ENCODE measurements at regions not wholly inside any gene's neighbourhood (a gene's known extent, or its start where the extent isn't known, plus 50 kb on each side); places are given as distances from the start of the nearest gene placed in this dataset.

DNA sequence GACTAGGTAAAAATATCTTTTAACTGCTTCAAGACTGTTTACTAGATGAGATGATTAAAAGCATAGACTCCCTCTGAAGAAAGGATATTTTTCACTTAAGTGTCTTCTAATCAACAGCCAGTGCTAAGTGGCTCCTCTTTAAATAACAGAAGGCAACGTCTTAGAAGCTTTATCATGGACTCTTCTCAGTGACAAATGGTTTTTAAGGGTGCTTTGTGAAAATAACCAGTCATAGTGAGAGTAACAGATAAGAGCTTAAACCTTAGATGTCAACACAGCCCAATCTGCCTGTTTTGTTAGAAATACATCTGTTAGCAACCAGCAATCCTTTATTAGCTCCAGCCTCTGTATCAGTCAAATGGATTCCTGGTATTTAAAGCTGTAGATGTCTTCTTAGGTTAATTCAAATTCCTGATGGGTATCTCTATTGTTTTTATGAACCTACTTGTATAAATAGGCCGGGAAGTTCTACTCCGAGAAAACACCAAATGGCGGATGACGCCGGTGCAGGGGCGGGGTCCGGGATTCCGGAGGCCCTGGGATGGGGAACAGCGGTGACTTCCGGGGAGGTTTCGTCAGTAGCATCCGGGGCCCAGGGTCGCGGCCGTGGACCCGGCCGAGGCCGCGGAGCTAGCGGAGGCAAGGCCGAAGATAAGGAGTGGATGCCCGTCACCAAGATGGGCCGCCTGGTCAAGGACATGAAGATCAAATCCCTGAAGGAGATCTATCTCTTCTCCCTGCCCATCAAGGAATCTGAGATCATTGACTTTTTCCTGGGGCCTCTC, 285.4 kb downstream of the GPR37 start:
- TF ChIP-seq, protein P1, sequence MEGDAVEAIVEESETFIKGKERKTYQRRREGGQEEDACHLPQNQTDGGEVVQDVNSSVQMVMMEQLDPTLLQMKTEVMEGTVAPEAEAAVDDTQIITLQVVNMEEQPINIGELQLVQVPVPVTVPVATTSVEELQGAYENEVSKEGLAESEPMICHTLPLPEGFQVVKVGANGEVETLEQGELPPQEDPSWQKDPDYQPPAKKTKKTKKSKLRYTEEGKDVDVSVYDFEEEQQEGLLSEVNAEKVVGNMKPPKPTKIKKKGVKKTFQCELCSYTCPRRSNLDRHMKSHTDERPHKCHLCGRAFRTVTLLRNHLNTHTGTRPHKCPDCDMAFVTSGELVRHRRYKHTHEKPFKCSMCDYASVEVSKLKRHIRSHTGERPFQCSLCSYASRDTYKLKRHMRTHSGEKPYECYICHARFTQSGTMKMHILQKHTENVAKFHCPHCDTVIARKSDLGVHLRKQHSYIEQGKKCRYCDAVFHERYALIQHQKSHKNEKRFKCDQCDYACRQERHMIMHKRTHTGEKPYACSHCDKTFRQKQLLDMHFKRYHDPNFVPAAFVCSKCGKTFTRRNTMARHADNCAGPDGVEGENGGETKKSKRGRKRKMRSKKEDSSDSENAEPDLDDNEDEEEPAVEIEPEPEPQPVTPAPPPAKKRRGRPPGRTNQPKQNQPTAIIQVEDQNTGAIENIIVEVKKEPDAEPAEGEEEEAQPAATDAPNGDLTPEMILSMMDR (IDR thresholded peaks at IDR 0.05; ENCODE audit: low read depth, low read length), result no peak
- H3K4me3 ChIP-seq (replicated peaks in 1 of 2; ENCODE audit: low read depth in 2 of 2, low read length in 2 of 2), result no peak overlapping the region
- no peak for DNase-seq (ENCODE audit: low read depth in 2 of 2)

DNA sequence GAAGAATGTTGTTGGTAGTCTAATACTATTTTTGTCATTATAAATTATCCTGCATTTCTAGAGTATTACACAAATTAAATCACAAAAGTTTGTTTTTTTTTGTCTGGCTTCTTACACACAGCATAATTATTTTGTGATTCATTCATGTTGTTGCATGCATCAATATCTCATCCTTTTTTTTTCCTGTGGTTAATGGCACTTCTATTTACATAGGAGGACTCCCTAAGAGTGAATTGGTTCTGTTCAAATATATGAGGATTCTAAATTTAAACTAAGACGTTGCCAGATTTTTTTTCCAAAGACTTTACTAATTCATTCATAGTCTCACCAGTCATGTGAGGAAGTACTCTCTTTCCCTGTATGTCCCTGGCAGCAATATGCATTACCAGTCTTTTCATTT, 303.3 kb downstream of the GPR37 start:
- no peak overlapping the region for H3K4me3 ChIP-seq (replicated peaks in 1 of 2; ENCODE audit: low read depth in 2 of 2, low read length in 2 of 2)
- peak in 1 of 2 donors; percentile 29 for DNase-seq (ENCODE audit: low read depth in 2 of 2)
- TF ChIP-seq, protein P1 (IDR thresholded peaks at IDR 0.05; ENCODE audit: low read depth, low read length), result no peak

DNA sequence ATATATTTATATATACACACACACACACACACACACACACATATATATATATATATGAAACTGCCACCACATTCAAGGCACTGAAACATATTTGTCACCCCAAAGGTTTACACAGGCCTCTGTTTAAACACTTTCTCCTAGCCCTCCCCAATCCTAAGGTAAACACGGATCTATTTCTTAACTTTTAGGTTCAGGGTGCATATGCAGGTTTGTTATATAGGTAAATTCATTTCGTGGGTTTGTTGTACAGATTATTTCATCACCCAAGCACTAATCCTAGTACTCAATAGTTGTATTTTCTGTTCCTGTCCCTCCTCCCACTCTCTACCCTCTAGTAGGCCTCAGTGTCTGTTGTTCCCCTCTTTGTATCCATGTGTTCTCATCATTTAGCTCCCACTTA, 305.0 kb downstream of the GPR37 start:
- H3K4me3 ChIP-seq (replicated peaks in 1 of 2; ENCODE audit: low read depth in 2 of 2, low read length in 2 of 2), result no peak overlapping the region
- TF ChIP-seq, protein P1 (IDR thresholded peaks at IDR 0.05; ENCODE audit: low read depth, low read length), result no peak
- DNase-seq (ENCODE audit: low read depth in 2 of 2), result no peak

DNA sequence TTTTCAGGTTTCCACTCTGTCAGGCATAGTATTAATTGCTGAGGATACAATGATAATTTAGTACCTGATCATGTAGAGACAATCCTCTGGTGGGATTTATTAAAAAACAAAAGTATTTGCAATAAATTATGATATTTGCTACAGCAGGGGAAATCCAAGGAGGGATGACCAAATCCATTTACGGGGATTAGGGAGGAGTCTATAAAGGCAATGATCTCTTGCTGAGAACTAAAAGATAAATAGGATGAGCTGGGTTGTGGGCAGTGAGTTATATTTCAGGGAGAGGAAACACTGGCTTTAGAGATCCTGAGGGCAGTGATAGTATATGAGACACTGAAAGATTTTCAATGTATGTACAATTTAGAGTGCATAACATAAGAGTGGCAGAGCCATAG, 305.5 kb downstream of the GPR37 start:
- DNase-seq (ENCODE audit: low read depth in 2 of 2), result no peak
- TF ChIP-seq, protein P1 (IDR thresholded peaks at IDR 0.05; ENCODE audit: low read depth, low read length), result no peak
- no peak overlapping the region for H3K4me3 ChIP-seq (replicated peaks in 1 of 2; ENCODE audit: low read depth in 2 of 2, low read length in 2 of 2)

DNA sequence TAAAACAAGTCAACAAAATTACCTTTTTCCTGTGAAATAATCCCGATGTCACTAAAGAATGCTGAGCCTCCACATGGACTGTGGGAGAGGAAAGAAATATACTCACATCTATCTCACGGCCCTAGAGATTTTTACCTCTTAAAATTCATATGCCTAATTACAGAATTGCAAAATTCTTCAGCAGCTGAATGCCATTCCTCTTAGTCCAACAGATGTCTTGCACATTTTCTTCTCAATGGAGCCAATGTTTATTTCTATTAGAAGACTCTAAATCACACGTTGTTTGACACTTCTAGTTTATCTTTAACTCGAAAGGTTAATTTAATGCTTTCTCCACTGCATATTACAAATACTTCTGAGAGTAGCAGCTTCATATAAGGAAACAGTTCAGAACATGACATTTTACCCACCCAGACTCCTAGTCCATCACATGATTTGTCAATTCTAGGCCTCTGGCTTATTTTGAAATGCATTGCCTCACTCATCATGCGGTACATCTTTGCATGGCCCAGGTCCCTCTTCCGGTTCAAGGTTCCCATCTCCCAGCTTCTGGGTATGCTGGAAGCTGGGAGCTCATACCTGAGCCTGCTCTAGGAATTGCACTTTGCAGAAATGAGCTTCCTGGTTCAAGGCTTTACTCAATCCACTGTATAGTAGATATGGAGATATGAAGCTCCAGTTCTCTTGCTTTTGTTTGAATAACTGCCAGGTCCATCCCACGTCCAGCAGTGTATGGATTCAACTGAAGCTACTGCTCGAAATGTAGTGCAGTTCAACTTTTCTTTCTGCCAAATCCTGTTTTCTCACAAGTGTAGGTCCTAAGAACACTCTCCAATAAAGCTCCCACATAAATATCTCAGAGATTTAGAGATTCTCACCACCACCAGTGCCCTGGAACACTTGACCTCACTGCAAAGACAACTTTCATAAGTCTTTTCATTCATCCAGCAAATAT, 306.2 kb downstream of the GPR37 start:
- TF ChIP-seq, protein P1 (IDR thresholded peaks at IDR 0.05; ENCODE audit: low read depth, low read length), result no peak
- peak; percentile 1 to 4 for DNase-seq (ENCODE audit: low read depth in 2 of 2)
- no peak overlapping the region for H3K4me3 ChIP-seq (replicated peaks in 1 of 2; ENCODE audit: low read depth in 2 of 2, low read length in 2 of 2)

DNA sequence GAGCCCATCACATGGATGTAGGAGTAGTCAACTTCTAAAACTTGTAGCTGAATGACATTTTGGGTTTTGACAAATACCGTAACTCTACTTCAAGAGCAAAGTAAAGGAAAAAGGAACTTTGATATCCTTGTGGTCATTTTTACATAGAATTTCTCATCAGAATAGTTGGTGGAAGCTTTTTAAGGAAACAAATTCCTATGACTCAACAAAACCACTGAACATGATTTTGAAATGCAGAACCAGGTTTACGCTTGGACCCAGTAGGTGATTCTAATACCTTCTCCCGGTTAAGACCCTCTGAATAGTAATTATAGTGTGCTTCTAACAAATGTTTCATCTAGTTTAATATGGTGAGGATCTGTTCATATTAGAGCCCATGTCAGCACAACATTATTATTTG, 307.8 kb downstream of the GPR37 start:
- DNase-seq (ENCODE audit: low read depth in 2 of 2), result peak in 1 of 2 donors; percentile 2
- H3K4me3 ChIP-seq (replicated peaks in 1 of 2; ENCODE audit: low read depth in 2 of 2, low read length in 2 of 2), result no peak overlapping the region
- TF ChIP-seq, protein P1 (IDR thresholded peaks at IDR 0.05; ENCODE audit: low read depth, low read length), result no peak
